ENCODE measurements at regions not wholly inside any gene's neighbourhood (a gene's known extent, or its start where the extent isn't known, plus 50 kb on each side); places are given as distances from the start of the nearest gene placed in this dataset.

DNA sequence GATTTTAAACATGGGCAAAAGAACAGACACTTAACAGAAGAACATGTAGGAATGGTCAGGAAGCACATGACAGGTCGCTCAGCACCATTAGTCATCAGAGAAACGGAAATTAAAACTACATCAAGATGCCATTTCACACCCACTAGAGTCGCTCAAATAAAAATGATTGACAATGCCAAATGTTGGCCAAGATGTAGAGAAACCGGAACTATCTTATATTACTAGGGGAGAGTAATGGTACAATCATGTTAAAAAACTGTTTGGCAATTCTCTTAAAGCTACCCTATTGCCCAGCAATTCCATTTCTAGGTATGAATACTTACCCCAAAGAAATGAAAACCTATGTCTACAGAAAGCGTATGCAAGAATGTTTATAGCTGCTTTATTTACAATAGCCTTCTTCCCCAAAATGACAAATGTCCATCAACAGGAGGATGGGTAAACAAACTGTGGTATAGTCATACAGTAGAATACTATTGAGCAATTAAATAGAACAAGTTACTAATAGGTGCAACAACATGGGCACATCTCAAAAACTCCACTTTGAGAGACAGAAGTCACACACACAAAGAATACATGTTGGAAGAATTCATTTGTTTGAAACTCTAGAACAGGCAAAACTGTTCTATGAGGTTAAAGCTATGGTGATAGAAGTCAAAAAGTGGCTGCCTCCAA lies 92.8 kb downstream of the ETS2 start:
- no peak for DNase-seq (ENCODE audit: low read depth in 2 of 2, low spot score in 1 of 2)

DNA sequence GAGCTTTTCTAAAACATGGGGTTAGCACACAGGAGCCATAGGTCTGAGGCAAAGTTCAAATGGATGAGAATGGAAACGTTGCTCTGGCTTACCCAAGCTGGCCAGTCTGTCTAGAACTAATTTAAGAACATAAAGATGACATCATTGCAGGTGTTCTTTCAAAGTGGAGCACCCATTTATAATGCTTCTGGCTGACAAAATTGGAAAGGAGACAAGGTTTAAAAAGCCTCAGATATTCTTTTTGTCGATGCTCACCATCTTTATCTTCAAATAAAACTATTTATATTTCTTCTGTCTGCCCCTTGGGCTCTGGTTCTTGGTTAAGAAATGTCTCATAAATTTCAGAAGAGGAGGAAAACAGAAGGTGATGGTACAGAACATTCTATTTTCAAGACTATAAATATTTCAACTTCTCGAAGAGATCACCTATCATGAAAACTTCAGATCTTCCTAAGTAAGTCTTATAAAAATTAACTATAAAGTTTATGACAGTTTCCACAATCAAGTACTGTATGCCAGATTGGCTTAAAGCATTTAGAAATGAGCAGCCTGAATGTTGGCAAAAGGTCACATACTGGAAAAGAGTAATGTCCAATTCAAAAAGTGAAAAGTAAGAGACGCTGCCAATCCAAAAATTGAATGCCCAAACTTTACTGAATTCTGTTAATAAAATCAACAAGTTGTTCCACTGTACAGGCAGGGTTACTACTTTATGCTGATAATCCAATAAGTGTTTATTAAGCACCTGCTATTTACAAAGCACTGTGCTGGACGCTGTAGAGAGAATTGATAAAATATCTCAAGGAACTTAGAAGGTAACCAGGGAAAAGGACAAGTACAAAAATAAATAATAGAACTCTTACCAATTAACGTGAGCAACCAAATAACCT lies 92.0 kb downstream of the ETS2 start:
- no peak for DNase-seq (ENCODE audit: low read depth in 2 of 2, low spot score in 1 of 2)

DNA sequence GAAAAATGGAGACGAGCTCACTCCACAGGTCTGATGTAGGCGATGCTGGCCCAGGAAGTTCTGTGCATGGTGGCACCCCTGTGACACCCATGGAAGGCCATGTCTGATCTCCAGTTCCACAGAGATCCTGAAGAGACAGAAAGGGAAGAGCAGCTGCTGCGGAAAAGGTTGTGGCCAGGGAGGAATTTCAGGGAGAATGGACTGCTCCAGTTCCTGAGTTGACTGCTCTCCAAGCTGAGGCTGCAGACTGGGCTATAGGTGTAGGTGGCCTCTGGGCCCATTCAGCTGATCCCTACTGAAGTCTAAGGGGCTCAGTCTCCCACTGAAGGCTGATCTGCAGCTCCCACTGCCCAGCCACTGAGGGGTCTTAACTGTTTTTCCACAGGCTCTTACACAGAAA lies 89.2 kb downstream of the ETS2 start:
- no peak for DNase-seq (ENCODE audit: low read depth in 2 of 2, low spot score in 1 of 2)

DNA sequence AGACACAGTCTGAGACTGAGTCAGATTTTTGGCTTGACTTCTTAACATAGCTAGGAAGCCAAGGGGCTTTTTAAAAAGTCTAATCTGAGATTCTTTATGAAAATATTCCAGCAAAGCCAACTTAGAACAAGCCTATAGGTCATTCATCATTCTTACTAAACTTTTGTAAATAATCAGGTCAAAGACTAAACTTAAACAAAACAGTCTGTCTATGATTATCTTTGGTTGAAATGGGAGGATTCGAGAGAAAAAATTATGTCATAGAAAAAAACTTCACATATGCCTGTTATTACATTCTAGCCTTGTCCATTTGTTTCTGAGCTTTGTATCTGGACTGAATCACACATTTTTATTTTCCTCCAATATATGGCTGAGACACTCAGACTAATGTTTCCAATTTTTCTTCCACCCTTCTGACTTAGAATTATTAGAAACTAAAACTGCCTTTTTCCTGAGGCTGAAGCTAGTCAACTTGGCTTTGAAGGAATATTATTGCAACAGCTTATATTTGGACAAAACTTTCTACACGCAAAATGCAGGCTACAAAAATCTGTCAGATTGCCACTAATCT lies 83.3 kb downstream of the ETS2 start:
- DNase-seq (ENCODE audit: low read depth in 2 of 2, low spot score in 1 of 2), result no peak

DNA sequence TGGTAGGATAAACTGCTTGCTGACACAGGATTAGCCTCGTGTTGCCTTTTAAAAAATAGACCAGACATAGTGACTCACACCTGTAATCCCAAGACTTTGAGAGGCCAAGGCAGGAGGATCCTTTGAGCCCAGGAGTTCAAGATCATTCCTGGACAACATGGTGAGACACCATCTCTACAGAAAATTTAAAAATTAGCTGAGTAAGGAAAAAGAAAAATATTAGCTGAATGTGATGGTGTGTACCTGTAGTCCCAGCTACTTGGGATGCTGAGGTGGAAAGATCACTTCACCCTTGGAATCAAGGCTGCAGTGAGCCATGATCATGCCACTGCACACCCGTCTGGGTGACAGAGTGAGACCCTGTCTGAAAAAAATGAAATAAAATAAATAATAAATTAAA lies 82.0 kb downstream of the ETS2 start:
- no peak for DNase-seq (ENCODE audit: low read depth in 2 of 2, low spot score in 1 of 2)

DNA sequence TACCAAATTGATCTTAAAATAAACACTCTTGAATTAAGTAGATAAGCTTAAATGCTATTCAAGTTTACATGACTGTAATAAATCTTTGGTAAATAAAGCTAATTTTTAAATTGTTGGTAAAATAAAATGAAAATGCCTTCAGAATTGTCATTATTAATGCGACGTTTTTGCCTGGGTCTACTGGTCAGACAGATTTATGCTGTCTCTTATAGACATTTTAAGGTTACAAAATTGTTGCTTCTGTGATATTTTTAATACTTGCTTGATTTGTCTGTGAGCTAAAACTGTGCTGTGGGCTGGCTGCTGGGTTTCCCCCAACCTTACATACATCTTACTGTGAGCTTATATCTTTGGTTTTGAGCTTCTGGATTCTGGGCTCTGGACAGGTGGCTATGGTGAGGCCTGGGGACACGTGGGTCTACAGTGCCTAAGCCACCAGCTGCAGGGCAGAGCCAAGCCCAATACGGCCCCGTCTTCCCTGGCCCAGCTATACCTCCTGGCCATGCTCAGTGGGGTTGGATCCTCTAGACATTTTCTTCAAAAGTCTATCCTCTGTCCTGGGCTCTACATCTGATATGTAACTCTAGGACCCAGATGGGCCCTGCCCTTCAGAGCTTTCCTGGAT lies 81.4 kb downstream of the ETS2 start:
- DNase-seq (ENCODE audit: low read depth in 2 of 2, low spot score in 1 of 2), result no peak

DNA sequence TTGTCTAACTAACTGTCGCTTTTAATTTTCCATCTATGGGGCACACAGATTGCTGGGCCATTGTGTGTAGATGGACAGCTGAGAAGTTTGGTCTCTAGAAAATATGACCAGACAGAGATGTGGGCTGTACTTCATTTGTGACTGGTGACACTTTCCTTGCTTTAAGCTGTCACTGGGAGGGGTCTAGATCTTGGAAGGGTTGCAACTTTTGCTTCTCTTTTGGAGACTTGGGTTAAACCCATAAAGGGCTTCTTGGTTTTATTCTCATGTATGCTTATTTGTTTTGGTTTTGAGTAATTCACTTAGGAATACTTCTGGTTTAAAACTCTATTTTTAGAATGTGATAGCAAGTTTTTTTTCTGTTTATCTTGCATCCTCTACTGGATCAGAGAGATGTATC lies 80.2 kb downstream of the ETS2 start:
- DNase-seq (ENCODE audit: low read depth in 2 of 2, low spot score in 1 of 2), result no peak

DNA sequence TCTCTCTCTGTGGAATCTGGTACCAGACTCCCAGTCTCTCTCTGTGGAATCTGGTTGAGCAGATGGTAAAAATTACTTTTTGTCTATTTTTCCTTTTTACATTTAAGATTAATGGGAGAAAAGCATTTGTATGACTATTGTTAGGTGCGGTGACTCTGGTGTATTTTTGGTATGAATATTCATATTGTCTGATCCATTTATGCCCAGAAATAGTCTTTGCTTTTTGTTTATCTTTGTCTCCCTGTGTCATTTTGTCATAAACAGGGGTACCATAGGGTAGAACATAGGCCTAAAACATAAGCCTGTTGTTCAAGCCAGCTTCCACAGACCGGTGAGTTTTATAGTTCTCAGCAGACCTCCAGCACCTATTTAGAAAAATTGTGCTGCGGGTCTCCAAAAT lies 78.7 kb downstream of the ETS2 start:
- DNase-seq (ENCODE audit: low read depth in 2 of 2, low spot score in 1 of 2), result no peak

DNA sequence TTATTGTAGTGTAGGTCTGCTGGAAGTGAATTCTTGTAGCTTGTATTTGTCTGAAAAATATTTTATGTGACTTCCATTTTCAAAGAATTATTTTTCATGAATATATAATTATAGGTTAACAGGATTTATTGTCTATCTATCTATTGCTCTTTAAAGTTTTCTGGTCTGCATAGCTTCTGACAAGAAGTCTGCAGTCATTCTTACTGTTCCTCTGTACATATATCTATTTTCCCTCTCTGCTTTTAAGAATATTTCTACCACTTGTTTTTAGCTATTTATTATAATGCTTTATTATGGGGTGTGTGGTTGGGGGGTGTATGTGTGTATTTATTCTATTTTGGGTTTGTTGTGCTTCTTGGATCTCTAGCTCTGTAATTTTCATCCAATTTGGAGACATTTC lies 77.4 kb downstream of the ETS2 start:
- no peak for DNase-seq (ENCODE audit: low read depth in 2 of 2, low spot score in 1 of 2)

DNA sequence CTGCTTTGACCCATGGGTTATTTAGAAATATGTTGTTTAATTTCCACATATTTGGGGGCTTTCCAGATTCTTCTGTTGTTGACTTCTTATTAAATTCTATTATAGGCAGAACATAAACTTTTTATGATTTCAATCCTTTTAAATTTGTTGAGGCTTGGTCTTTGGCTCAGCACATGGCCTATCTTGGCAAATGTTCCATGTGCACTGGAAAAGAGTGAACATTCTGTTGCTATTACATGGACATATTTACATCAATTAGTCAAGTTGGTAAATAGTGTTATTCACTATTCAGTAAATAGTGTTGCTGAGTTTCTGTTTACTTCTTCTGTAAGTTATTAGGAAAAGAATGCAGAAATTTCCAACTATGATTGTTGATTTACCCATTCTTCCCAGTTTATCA lies 75.4 kb downstream of the ETS2 start:
- DNase-seq (ENCODE audit: low read depth in 2 of 2, low spot score in 1 of 2), result no peak

DNA sequence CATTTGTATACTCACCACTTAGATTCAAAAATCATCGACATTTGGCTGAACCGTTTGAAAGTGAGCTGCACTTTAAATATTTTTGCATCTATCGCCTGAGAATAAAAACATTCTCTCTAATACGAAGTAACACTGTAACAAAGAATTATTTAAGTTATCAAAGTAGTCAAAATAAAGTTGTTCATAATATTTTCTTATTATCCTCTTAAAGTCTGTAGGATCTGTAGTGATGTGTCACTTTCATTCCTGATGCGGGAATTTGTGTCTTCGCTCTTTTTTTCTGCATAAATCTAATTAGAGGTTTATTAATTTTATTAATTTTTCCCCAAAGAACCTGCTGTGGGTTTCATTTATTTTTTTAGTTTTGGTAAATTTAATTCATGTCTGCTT lies 74.8 kb downstream of the ETS2 start:
- no peak for DNase-seq (ENCODE audit: low read depth in 2 of 2, low spot score in 1 of 2)

DNA sequence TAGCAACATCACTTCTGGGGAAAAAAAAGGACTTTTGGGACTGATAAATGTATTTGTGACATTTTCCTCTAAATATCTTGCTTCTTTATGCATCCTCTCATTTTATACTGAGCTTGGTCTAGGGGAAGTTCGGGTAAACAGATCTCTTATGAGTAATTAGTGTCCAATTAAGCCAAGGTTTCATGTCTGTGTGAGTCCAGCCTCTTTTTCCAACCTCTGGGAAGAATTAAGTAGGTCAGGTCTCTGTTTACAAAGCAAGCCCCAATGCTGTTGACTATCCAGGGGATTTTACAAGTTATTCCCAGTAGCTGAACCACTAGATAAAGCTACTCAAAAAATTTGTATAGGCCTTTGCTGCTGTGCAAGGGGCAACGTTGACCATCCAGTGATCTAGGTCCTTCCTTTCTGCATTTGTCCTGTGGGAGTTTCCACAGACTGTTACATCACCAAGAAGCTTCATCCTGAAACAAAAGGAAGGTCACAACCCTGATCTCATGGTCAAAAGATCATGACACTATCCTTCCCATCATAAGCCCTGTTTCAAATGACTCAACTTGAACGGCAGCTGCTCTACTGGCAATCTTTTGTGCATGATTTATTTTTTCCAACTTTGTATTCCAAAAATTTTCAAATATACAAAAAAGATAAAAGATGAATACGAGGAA lies 74.3 kb downstream of the ETS2 start:
- DNase-seq (ENCODE audit: low read depth in 2 of 2, low spot score in 1 of 2), result no peak

DNA sequence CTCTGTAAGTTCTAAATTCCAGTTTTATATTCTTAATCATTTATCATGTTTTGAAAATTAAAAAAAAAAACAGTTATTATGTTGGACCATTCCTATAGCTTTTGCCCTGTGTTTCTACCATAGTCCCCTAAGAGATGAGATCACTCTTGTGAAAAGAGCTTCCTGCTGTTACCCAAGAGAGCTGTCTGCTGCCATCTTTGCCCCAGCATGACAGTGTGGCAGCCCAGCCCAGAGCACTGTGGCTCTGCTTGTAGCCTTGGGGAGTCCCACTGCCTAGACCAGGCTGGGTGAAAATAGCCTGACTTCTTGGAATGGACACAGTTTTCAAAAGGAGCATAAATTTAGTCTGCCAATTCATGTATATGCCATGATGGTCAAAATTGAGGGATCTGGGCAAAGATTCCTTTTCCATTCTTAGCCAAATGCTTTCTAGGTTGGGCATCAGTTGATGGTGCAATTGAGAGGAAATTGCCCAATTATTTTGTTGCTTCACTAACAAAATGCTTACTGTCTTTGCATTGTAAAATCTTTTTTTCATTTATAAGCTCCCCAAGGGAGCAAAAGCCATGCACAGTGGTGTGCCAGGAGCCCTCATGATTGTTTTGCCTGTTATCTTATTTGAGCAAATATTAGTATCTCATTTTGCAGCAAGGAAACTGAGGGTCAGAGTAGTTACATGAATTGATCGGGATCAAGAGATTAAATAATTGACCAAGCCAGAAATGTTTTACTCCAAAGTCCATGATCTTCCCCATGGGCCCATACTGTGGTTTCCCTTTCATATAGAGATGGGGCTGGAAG lies 72.8 kb downstream of the ETS2 start:
- DNase-seq (ENCODE audit: low read depth in 2 of 2, low spot score in 1 of 2), result no peak

DNA sequence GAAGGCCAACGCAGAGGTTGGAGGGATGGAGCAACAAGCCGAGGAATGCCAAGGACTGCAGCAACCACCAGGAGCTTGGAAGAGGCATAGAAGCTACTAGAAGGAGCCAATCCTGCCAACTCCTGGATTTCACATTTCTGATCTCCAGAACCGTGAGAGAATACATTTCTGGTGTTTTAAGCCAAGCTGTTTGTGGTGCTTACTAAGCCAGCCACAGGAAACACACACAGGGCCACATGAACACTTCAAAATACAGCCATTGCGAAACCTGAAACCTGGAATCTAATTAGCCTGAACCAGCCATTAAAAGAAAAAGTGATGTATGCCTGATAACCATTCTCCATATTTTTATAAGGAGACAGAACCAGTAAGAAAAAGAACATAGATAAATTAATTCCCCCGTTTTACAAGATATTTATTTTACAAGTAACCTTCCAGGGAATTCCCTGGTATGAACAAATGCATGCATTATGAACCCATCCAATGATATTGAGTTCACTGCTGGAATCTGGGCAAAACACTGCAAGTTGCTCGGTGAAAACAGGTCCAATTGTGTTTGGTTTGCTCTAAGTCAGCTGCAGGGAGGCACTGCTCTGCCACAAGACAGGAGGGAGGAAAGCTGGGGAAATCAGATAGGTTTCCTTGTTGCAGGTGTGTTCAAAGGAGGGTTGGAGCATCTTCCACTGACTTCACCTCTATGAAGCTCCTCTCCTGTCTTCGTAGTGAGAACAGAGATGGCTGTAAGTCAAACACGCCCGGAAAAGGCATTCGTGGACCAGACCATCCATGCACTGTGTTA lies 70.2 kb downstream of the ETS2 start:
- no peak for DNase-seq (ENCODE audit: low read depth in 2 of 2, low spot score in 1 of 2)

Data from stimulated activated CD8-positive, alpha-beta memory T cell treated with anti-CD3 and anti-CD28 coated beads, Interleukin-4, amount 100 ng/mL, for 4 hours (primary cell).